ENCODE measurements at regions not wholly inside any gene's neighbourhood (a gene's known extent, or its start where the extent isn't known, plus 50 kb on each side); places are given as distances from the start of the nearest gene placed in this dataset.

- no peak for TF ChIP-seq ZNF462 (CRISPR knock-in tag; IDR thresholded peaks at IDR 0.05)
- TF ChIP-seq POLR2AphosphoS5 (IDR thresholded peaks at IDR 0.05; ENCODE audit: low read depth): no peak
- TF ChIP-seq STAT1 (IDR thresholded peaks at IDR 0.05; ENCODE audit: unreplicated experiment): no peak
- TF ChIP-seq EZH2phosphoT487 (IDR thresholded peaks at IDR 0.05; ENCODE audit: unreplicated experiment): no peak
Measured at GRCh38 chr2:873651-874580, 76.7 kb upstream of the SNTG2 start (continued).

GRCh38 chr2:873027-873426, 77.6 kb upstream of the SNTG2 start:
- no peaks in the 10 kb centered on the region for H3K9me2 ChIP-seq (ENCODE audit: insufficient read depth)
- Mint-ChIP-seq H3K4me3 (no peak overlapping the region), H3K36me3 (ENCODE audit: low read depth) (no peaks in the 10 kb centered on the region), H3K27me3 (ENCODE audit: insufficient read depth, low read depth, poor library complexity) (peaks cover 4% of the 10 kb centered on the region), H3K27ac (no peak overlapping the region), H3K4me1 (peaks cover 5% of the 10 kb centered on the region; the same call in 2 of the 3 replicates), H3K9me3 (no peaks in the 10 kb centered on the region)
- H2AFZ ChIP-seq: no peak overlapping the region
- H3K79me2 ChIP-seq (replicated peaks; ENCODE audit: insufficient read depth): no peaks in the 10 kb centered on the region
- no peak overlapping the region for H3K4me3 ChIP-seq
- no peaks in the 10 kb centered on the region for H3F3A ChIP-seq (replicated peaks; ENCODE audit: low read depth)
- no peak for DNase-seq (ENCODE audit: low spot score)
- H3K4me2 ChIP-seq: no peak overlapping the region
- H3K4me1 ChIP-seq (ENCODE audit: insufficient read depth): no peaks in the 10 kb centered on the region
- no peaks in the 10 kb centered on the region for H3K36me3 ChIP-seq (ENCODE audit: insufficient read depth)
- H3K27me3 ChIP-seq (ENCODE audit: insufficient read depth): no peaks in the 10 kb centered on the region
- H4K20me1 ChIP-seq (replicated peaks; ENCODE audit: insufficient read depth): no peaks in the 10 kb centered on the region
- no peak overlapping the region for H3K27ac ChIP-seq (ENCODE audit: low read depth)
- ATAC-seq: no peak
- no peak for TF ChIP-seq ZNF331 (CRISPR knock-in tag; IDR thresholded peaks at IDR 0.05; ENCODE audit: low read depth)
- TF ChIP-seq CREB1 (CRISPR knock-in tag; IDR thresholded peaks at IDR 0.05; ENCODE audit: low read depth): no peak
- no peak for TF ChIP-seq REST (IDR thresholded peaks at IDR 0.05; ENCODE audit: unreplicated experiment)
- TF ChIP-seq EZH2 (IDR thresholded peaks at IDR 0.05; ENCODE audit: low read depth, unreplicated experiment): no peak
- TF ChIP-seq STAT1 (IDR thresholded peaks at IDR 0.05; ENCODE audit: unreplicated experiment): no peak

All from GM23338 (cell line).